ENCODE measurements at regions not wholly inside any gene's neighbourhood (a gene's known extent, or its start where the extent isn't known, plus 50 kb on each side); places are given as distances from the start of the nearest gene placed in this dataset.

DNA sequence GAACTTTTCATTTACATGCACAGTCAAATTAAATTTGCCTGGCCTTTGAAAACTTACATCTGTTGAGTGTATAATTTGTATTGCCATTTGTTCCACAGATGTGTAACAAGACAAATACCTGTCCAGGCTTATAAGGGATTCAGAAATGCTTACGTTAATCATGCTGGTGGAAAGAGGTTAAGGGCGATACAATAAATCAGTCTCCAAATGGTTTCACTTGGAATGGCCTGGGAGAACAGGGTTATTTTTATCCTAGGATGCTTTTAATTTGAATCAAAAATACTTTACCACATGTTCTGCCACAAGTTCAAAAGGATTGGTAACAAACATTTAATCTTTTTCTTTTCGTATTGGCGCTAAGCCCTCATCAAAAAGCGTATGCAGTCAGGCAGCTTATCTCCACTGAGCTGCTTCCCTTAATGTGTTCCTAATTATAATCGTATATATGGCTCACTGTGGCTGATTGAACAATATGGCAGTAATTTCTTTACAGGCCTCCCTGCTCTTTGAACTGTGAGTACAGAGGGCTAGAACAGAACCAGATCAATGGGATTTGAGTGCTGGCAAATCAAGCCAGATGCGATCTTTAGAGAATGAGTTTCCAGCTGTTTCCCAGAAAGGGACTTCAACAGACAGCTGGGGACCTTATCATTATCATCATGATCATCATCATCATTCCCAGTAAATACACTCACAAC, 425.7 kb downstream of the SPRY2 start:
- H3K27me3 ChIP-seq (ENCODE audit: control insufficient read depth, insufficient read depth, low read length), result no peaks in the 10 kb centered on the region
- CTCF ChIA-PET, result no interaction called here
- DNase-seq (no peak), ATAC-seq (ENCODE audit: low read depth) (no peak)
- TF ChIP-seq RFX5 (IDR thresholded peaks at IDR 0.05; ENCODE audit: low read depth, low read length) (no peak), MAZ (IDR thresholded peaks at IDR 0.05; ENCODE audit: borderline replicate concordance, low read depth, low read length) (no peak), BHLHE40 (IDR thresholded peaks at IDR 0.05; ENCODE audit: low read depth, low read length) (no peak), RAD21 (IDR thresholded peaks at IDR 0.05; ENCODE audit: low read length) (no peak)
- H2AK9ac ChIP-seq (replicated peaks; ENCODE audit: low read depth, low read length, poor library complexity), result no peak overlapping the region
- H4K20me1 ChIP-seq (ENCODE audit: insufficient read depth, low read length), result no peaks in the 10 kb centered on the region
- H4K91ac ChIP-seq (ENCODE audit: insufficient read depth, low read depth, low read length), result no peak overlapping the region
- H3K9ac ChIP-seq (ENCODE audit: low read depth, low read length), result no peak overlapping the region
- H3K9me3 ChIP-seq (ENCODE audit: control insufficient read depth, insufficient read depth, low read length), result no peaks in the 10 kb centered on the region
- H2BK5ac ChIP-seq (ENCODE audit: low read depth, low read length, poor library complexity, severe bottlenecking), result no peak overlapping the region
- no peak overlapping the region for H2AK5ac ChIP-seq (ENCODE audit: low read depth, low read length)
- H3K36me3 ChIP-seq (ENCODE audit: control insufficient read depth, insufficient read depth, low read length), result no peaks in the 10 kb centered on the region
- no peak overlapping the region for H3K14ac ChIP-seq (replicated peaks; ENCODE audit: low read depth, low read length)
- no peak overlapping the region for H4K5ac ChIP-seq (ENCODE audit: low read depth, low read length)
- no peak overlapping the region for H3K4me2 ChIP-seq (ENCODE audit: low read depth, low read length)
- no peak overlapping the region for H3K4me3 ChIP-seq (ENCODE audit: insufficient read depth, low read depth, low read length)
- H3K4ac ChIP-seq (ENCODE audit: low read depth, low read length), result no peak overlapping the region
- no TSS peak for BruUV-seq (replicated peaks)
- H3K4me1 ChIP-seq (ENCODE audit: control insufficient read depth, insufficient read depth, low read length), result peaks cover 1% of the 10 kb centered on the region; the same call in 1 of the 2 replicates
- H3K23ac ChIP-seq (ENCODE audit: low read depth, low read length), result no peak overlapping the region
- POLR2A ChIA-PET (ENCODE audit: unreplicated experiment), result no interaction called here
- no peak overlapping the region for H2AFZ ChIP-seq (replicated peaks; ENCODE audit: low read length, poor library complexity)
- H3K56ac ChIP-seq (ENCODE audit: extremely low read depth, insufficient read depth, low read length), result no peak overlapping the region
- H2BK20ac ChIP-seq (ENCODE audit: low read depth, low read length), result no peak overlapping the region
- H2BK120ac ChIP-seq (ENCODE audit: low read depth, low read length), result no peak overlapping the region
- in situ Hi-C loops (cut with MboI; ENCODE audit: low sequenced_read_pairs) (no loop called here), intact Hi-C loops (cut with micrococcal nuclease) (no loop called here), dilution Hi-C loops (cut with HindIII; ENCODE audit: low sequenced_read_pairs, unreplicated experiment) (no loop called here)
- no peak overlapping the region for H4K8ac ChIP-seq (ENCODE audit: low read depth in 2 of 2, low read length in 2 of 2)
- H3K18ac ChIP-seq (ENCODE audit: low read depth, low read length), result no peak overlapping the region
- H3K9me1 ChIP-seq (ENCODE audit: insufficient read depth, low read length), result no peaks in the 10 kb centered on the region
- no peak overlapping the region for H3K27ac ChIP-seq (ENCODE audit: insufficient read depth, low read length)
- WGBS, 2 experiments (ENCODE audit: extremely low coverage in 2 of 2, insufficient read length in 1 of 2), result no CpG with 5 or more reads among the region's 7 CpGs
- H2BK15ac ChIP-seq (ENCODE audit: low read depth, low read length), result no peak overlapping the region
- H3K79me1 ChIP-seq (ENCODE audit: low read depth in 1 of 2, low read length in 2 of 2), result no peaks in the 10 kb centered on the region

All from IMR-90 (cell line).